ENCODE measurements at regions not wholly inside any gene's neighbourhood (a gene's known extent, or its start where the extent isn't known, plus 50 kb on each side); places are given as distances from the start of the nearest gene placed in this dataset.
"Not testable (repeated sequence)": the region's sequence is repeated elsewhere in the genome, so short reads cannot be mapped to it uniquely, and the experiment has no call there.

DNA sequence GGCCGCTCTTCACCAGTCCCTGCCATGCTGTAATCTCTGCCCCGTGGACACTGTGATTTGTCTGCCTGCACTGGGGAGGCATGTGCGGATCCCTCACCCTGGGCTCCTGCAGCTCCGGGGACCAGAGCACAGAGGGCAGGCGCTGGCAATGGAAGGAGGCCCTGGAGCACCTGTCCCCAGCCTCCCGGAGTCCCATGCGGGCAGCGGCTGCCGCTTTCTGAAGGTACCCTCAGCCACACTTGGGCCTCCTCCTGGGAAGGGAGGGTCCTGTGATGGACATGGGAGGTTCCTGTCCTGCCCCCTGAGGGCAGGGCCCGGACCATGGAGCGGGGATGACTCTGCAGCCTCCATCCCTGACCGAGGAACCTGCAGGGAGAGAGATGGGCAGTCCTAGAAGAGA lies 297.4 kb upstream of the SFSWAP start:
- DNase-seq (ENCODE audit: low read depth, low spot score) = no peak

DNA sequence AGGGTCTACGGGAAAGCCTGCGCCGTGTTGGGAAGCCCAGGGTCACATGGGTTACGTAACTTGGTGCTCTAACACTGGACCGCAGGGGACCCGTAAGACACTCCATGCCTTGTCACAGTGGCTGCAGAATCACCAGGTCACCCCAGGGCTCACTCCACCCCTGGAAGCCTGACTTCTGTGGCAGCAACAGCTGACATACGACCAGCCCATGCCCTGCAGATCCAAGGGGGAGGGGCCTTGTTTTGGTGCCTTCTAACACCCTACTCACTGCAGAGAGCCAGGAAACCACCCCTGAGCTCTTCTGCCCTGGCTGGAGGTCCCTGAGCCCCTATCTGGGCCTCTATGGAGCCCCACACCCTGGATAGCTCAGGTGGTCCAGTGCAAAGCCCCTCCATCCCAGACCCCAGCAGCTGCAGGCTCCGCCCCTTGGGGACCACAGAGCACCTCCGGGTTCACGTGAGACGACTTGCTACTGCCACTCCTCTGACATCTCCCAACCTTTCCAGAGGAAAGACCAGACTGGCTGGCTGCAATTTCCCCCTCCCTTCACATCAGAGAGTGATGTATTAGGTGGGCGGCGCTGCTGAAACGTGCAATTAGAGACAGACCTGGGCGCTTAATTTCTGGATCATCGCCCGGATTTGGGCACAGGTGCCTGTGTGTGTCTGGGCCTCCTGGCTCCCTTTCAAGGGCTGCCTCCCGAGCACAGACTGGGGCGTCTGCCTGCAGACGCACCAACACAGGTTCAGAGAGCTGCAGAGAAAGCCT lies 296.6 kb upstream of the SFSWAP start:
- not testable (repeated sequence) for DNase-seq (ENCODE audit: low read depth, low spot score)

DNA sequence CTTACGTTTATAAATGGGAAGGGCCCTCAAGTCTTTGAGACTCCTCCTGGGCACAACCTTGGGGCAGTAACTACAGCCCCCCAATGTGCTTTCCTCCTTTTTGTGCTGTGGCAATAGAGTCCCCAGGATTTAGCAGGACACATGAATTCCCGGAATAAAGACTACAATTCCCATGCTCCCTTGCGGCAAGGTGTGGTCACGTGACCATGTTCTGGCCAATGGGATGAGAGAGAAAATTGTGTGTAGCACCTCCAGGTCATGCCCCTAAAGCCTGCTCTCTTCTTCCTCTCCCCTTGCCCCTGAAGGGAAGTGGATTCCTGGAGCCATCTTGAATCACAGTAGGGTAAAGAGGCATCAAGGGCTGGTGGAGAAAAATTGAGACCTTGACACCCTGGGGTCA lies 295.1 kb upstream of the SFSWAP start:
- DNase-seq (ENCODE audit: low read depth, low spot score) = no peak

DNA sequence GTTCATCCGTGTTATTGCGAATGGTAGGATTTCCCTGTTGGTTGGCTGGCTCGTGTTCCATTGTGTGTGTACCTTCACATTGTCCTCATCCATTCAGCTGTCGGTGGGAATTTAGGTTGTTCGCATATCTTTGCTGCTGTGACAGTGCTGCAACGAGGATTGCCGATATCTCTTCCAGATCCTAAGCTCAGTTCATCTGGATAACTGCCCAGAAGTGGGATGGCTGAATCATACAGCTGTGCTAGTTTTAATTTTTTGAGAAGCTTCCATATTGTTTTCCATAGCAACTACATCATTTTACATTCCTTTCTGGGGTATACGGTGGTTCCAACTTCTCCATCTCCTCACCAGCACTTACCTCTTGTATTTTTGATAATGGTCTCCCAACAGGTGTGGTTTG lies 292.8 kb upstream of the SFSWAP start:
- no peak for DNase-seq (ENCODE audit: low read depth, low spot score)

DNA sequence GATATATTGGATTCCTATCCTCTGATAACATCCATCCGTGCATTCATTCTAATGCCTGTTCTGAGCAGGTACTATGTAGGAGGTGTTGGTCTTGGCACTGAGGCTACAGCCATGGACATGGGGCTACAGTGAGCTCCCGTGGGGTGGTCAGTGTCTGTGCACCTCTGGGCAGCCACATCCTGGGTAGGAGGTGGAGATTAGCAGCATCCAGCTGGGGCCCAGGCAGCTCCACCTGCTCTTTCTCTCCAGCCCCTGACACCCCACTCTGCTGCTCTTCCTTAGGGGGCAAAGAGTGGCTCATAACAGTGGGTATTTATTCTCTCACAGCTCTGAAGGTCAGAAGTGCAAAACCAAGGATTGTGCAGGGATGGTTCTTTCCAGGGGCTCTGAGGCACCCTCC lies 292.0 kb upstream of the SFSWAP start:
- DNase-seq (ENCODE audit: low read depth, low spot score) = no peak

DNA sequence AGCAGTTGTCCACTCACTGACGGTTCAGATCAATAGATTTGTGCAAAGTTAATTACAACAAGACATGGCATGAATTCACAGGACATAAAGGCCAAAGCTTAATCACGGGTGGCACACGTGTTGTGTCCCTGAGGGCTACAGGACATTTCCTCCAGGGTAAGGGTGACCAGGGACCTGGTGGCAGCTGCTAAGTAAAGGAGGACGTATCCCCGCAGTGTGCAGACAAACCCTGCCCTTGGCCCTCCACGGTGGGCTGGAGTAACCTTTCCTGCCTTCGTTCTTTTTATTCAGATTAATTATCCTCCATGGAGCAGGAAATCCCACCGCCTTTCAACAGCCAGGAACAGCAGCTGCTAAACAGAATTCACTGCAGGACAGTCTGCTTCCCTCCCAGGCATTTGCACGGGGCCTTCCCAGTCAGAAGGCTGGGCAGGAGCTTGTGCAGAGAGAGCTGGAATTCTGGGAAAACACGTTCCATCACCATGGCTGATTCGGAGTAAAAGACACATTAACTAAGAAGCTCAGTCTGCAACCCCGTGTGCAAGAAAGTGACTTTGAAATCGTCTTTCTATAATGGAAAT lies 289.9 kb upstream of the SFSWAP start:
- DNase-seq (ENCODE audit: low read depth, low spot score) = no peak

DNA sequence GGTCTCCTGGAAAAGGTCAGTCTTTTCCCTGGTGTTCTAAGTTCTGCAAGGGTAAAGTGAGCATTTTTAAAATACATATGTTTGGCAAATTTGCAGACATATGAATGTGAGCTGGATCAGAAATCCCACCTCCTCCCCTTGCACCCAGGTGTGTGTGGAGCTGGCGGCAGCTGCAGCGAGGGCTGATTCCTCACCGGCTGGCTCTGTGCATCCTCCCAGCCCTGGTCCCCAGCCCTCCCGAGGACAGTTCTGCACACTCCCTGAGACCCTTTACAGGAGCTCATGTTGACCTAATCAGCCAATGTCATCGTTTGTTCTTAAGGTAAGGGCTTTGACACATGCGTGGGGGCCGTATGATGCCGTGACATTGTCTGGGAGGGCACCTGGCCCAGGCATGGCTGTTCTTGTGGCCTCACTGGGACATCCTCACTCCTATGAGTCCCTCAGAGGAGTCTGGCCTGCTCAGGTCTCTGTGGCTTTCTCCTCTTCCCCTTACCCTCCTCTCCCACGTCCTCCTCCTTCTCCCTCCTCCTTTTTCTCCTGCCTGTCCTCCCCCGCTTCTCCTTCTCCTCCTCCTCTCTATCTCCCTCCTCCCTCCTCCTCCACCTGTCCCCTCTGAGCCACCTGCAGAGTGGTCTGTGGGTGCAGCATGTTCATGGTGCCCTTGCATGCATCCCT lies 289.2 kb upstream of the SFSWAP start:
- DNase-seq (ENCODE audit: low read depth, low spot score) = no peak

DNA sequence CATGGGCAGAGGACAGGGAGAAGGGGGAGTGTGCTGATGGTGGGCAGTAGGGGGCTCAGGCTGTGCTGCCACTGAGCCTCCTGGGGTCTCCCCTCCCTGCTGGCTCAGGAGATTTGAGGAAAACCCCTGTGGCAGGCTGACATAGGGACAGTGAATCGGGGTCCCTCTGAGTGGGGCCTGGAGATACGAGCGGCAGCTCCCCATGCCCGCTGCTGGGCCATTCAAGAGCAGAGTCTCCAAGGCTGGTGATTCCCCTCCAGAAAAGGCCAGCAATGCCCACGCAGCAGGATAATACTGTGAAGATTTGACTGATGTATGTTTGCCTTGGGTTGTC lies 288.7 kb upstream of the SFSWAP start:
- DNase-seq (ENCODE audit: low read depth, low spot score) = no peak

DNA sequence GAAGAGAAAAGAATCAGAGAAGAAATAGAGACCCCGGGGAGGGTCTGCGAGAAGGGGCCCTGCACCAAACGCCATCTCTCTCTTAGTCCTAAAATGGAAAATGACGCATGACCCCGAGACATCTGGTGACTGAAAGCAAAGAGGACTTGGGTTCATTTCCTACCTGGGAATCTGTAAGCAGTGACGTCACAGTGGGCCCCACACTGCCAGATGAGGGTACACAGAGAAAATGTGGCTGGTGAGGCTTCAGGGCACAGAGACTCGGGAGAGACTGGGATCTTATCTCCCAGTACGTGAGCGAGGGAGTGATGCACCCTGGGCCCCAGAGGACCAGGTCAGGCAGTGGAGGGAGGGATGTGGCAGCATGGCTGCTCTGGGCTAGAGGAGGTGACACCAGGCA lies 288.1 kb upstream of the SFSWAP start:
- no peak for DNase-seq (ENCODE audit: low read depth, low spot score)

DNA sequence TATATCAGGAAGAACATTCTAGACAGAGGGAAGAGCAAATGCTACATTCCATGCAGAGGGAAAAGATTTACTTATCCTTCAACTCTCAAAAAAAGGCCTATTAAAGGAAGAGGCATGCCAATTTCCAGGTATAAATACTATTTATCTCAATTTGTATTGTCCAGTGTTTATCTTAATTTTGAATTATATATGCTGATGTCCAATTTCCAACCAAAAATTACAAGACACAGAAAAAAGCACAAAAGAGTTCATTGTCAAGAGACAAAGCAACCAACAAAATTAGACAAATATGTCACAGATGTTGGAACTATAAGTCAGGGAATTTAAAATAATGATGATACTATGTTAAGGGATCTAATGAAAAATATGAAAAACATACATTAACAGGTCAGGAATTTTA lies 286.6 kb upstream of the SFSWAP start:
- DNase-seq (ENCODE audit: low read depth, low spot score) = no peak

DNA sequence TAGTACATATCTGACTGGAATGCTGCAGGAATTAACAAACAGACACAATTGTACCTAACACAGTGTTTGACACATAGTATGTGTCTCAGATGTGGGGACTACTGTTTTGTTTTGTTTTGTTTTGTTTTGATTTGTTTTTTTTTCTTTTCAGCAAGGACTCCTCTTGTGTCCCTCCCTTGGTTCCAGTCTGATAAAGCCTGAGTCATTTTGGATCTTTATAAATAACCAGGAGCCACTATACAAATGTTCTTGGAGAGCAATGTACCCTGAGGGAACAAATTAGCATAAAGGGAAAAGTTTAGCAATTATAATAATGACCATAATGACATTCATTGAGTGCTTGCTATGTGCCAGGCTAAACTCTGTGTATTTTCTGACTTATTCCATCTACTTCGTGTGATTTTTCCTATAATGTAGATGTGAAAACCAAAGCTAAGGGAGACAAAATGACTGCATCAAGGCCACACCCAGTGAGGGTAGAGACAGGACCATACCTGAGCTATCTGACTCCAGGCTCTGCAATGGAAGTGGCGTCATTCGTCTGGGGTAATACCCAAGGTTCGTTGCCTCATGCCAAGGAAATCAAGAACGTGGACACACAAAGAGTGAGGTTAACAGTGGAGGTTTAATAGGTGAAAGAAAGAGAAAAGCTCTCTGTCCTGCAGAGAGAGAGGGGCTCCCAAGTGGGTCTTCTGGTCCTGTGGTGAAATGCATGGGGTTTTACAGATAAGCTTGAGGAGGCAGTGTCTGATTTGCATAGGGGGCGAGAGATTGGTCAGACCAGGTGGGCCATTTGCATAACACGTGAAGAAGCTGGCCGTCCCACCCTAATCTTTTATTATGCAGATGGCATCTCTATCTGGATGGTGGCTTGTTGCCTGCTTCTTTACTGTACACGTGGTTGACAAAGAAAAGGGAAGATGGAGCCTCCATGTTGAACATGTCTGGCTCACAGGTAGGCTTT lies 285.5 kb upstream of the SFSWAP start:
- DNase-seq (ENCODE audit: low read depth, low spot score) = no peak

DNA sequence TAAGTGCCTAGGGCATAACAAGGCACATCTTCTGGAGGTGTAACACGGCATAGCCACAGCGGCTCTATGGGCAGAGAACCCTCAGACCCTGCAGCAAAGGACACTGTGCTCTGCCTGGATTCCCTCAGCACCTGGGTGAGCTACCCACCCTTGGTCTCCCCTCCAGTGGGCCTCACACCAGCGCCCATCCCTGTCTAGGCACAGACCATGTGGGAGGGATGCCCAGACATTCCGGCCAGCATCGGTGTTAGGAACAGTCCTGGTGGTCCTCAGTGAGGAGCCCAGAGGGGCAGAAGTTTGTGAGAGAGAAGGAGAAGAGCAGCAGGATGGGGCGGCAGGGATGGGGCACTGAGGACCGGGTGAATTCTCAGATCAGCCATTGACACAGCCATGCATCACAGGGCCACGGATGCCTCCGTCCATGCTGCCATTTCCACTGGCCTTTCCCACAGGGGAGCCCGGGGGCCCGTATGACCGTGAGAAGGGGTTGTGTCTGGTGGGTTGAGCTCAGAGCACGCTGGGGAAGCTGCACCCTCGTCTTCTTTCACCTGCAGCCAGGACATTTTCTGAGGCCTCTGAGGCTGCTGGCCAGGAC lies 282.7 kb upstream of the SFSWAP start:
- no peak for DNase-seq (ENCODE audit: low read depth, low spot score)

DNA sequence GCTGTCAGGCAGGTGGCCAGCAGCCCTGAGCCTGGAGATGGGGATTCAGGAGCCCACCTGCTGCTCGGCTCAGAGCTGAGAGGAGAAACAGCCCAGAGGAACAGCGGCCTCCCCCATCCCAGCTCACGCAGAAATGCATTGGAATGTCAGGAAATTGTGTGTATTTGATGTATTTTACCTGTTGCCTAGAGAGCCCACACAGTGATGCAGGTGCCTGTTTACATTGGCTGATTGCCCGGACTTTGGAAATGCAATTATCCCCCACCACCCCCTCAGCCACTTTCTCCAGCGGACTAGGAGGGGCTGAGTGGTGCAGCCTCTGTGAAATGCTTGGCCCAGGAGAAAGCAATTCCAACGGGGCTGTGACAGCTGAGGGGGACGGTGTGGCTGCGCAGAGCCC lies 281.7 kb upstream of the SFSWAP start:
- DNase-seq (ENCODE audit: low read depth, low spot score) = not testable (repeated sequence)

DNA sequence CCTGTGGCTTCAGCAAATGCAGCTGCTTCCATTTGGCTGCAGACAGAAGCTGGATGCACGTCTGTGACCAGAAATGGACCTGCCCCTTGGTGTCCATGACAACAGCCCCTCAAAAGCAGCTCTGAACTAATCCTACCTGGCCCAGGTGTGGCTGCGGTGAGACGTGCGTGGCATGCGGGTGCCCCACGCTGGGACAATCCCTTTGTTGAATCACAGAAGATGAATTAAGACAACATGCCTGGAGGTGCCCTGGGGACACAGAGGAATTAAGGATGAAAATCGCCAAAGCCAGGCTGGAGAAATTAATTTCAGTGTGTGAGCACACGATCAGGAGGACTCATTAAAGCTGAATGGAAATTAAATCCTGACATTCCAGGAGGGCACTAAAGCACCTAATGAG lies 281.2 kb upstream of the SFSWAP start:
- not testable (repeated sequence) for DNase-seq (ENCODE audit: low read depth, low spot score)

DNA sequence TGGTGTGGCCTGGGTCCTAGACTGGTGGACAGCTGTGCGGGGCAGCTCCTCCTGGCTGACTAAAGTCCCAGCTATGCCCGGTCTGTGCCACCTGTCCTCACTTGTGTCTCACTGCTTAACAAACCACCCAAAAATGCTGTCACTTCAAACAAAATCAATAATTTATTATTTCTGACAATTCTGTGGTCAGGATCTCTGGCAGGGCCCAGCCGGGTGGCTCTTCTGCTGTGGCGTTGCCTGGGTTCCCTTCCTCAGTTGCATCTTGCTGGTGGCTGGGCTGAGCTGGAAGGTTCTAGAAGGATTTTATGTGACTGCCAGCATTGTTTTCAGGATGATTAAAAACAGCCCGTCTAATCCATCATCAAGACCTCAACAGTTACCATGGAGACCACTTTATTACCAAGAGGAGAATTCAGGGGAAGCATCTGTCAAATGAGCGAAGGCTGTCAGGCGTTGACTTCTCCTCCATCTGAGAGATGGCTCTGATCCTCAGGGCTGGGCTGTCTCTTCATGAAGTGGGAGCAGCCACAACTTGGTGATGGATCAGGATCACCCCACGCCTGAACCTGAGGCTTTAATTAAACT lies 280.6 kb upstream of the SFSWAP start:
- DNase-seq (ENCODE audit: low read depth, low spot score) = no peak

DNA sequence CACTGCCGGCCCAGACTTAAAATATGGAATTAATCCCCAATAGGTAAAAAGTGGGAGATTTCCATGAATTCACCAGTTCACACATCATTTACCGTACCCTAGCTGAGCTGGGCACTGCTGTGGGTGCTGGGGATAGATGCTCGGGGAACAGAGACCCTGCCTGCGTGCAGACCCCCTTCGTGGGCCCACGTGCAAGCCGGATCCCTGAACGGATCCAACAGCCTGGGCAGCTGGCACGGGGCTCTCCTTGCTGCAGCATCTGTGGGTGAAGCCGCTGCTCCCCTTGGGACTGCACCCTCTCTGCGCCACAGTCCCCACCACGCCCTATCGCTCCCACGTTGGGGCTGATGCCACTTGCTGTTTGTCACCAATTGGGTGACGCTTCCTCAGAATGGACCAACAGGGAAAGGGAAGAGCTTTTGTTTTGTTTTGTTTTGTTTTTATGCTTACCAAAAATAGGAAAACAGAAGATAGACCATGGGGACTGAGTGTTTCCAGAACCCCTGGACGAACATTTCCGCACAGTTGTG lies 279.7 kb upstream of the SFSWAP start:
- DNase-seq (ENCODE audit: low read depth, low spot score) = not testable (repeated sequence)

DNA sequence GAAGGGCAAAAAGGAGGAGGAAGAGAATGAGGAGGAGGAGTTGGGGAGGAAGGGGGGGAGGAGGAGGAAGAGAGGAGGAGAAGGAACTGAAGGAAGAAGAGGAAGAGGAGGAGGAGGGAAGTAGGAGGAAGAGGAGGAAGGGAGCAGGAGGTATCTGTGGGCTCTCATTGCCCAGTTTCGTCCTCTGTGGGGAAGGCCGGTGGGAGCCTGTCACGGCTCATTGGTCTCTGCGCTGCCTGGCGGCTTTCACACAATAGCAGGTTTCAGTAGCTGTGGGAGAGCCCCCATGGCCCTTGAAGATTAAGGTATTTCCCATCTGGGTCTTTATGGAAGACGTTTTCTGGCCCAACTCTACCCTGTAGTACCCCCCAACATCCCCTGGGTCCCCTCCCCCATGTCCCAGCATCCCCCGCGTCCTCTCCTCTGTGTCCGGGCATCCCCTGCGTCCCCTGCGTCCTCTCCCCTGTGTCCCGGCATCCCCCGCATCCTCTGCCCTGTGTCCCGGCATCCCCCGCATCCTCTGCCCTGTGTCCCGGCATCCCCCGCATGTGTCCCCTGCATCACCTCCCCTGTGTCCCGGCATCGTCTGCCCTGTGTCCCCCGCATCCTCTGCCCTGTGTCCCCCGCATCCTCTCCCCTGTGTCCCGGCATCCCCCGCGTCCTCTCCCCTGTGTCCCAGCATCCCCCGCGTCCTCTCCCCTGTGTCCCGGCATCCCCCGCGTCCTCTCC lies 278.2 kb upstream of the SFSWAP start:
- no peak for DNase-seq (ENCODE audit: low read depth, low spot score)

DNA sequence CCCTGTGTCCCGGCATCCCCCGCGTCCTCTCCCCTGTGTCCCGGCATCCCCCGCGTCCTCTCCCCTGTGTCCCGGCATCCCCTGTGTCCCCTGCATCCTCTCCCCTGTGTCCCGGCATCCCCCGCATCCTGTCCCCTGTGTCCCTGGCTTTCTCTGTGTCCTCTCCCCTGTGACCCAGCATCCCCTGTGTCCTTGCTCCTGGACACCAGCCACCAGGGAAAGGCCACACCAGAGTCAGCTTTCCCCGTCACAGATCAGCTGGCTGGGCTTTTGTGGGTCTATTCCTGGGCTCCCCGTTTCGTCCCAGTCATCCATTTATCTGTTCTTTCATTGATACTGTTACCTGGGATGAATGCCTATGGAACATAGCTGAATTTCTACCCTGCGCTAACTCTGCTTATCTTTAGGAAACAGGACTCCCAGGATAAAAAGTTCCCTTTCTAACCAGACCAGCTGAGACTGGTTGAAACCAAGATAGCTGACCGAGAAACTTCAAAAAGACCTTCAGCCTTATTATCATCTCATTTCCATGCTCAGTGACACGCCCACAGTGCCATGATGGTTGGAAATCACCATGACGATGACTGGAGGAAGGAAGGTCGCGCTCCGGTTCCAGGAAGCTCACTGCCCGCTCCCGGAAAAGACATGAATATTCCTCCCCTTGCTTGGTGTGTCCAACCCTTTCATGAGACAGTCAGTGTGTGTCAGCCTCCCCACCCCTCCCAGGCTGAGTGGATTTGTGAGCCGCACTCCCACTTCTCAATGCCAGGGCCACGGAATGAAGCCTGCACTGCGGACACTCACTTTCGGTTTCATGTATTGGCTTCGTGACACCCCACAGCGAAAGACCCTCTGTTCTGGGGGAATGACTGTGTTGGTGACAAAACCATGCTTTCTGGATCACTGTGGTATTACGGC lies 276.4 kb upstream of the SFSWAP start:
- no peak for DNase-seq (ENCODE audit: low read depth, low spot score)

All from activated CD4-positive, CD25-positive, alpha-beta regulatory T cell treated with anti-CD3 and anti-CD28 coated beads, Interleukin-2, amount 50 U/mL, for 16 hours (primary cell).